Natural killer cell (primary cell): ENCODE measurements at regions not wholly inside any gene's neighbourhood (a gene's known extent, or its start where the extent isn't known, plus 50 kb on each side); places are given as distances from the start of the nearest gene placed in this dataset.

Experiments
- ATAC-seq, 3 donors: fragments of 150-1000 bp in 2 of 3; fragments of 200-7000 bp in 1 of 3; cut with Tn5 transposase; 1 replicate in 1 of 3; 2 replicates in 2 of 3; pipeline ENCODE4 v1.10.0; 2021; ENCODE audit warnings: mild to moderate bottlenecking in 2 of 3, moderate library complexity in 2 of 3
- DNase-seq, 2 donors: peaks; one replicate each; pipeline versions ENCODE4 v3.0.0 to v3.0.0-alpha.2; 2013 to 2021; ENCODE audit warnings: mixed read lengths in 1 of 2
- H3K27ac ChIP-seq: one replicate; pipeline ENCODE4 v1.5.1; 2013; ENCODE audit warnings: mild to moderate bottlenecking, low read length
- H3K27me3 ChIP-seq: one replicate; pipeline ENCODE4 v1.6.1; 2013; ENCODE audit warnings: low read length; ENCODE audit not compliant: control insufficient read depth, insufficient read depth
- H3K36me3 ChIP-seq: one replicate; pipeline ENCODE4 v1.6.1; 2013; ENCODE audit warnings: low read length; ENCODE audit not compliant: control insufficient read depth, insufficient read depth
- H3K4me1 ChIP-seq: one replicate; pipeline ENCODE4 v1.6.1; 2013; ENCODE audit warnings: low read length; ENCODE audit not compliant: control insufficient read depth, insufficient read depth
- H3K4me3 ChIP-seq: one replicate; pipeline ENCODE4 v1.5.1; 2013; ENCODE audit warnings: low read length
- H3K9me3 ChIP-seq: one replicate; pipeline ENCODE4 v1.6.1; 2013; ENCODE audit warnings: low read length; ENCODE audit not compliant: control insufficient read depth, insufficient read depth
- H3K27ac Mint-ChIP-seq, 2 donors: one replicate each; pipeline ENCODE4 v1.8.0; 2022; ENCODE audit warnings: mild to moderate bottlenecking in 2 of 2, mixed read lengths in 2 of 2, moderate library complexity in 1 of 2
- H3K27me3 Mint-ChIP-seq, 2 donors: one replicate each; pipeline ENCODE4 v1.8.0; 2022; ENCODE audit warnings: low read depth in 2 of 2, mixed read lengths in 2 of 2
- H3K36me3 Mint-ChIP-seq: one replicate; pipeline ENCODE4 v1.8.0; 2022; ENCODE audit warnings: mixed read lengths
- H3K4me1 Mint-ChIP-seq, 2 donors: one replicate each; pipeline ENCODE4 v1.8.0; 2022; ENCODE audit warnings: mixed read lengths in 2 of 2
- H3K4me3 Mint-ChIP-seq: one replicate; pipeline ENCODE4 v1.8.0; 2022; ENCODE audit warnings: mild to moderate bottlenecking, moderate library complexity, mixed read lengths
- H3K9me3 Mint-ChIP-seq, 2 donors: one replicate each; pipeline ENCODE4 v1.8.0; 2022; ENCODE audit warnings: mixed read lengths in 2 of 2
- WGBS: methylation state at CpG from one replicate; pipeline ENCODE4 v1.1.7; 2013; ENCODE audit warnings: missing lambda C conversion rate; ENCODE audit not compliant: insufficient coverage; 5-methylcytosine and 5-hydroxymethylcytosine counted together
- intact Hi-C: fragments of 100-400 bp; cut with micrococcal nuclease; formaldehyde crosslinking; loops from one replicate; pipeline ENCODE4 v1.14.2; 2022
- TF ChIP-seq, protein P1 (sequence below): fragments of 200-600 bp; IDR thresholded peaks from one replicate; pipeline ENCODE4 v1.8.0; 2022; ENCODE audit warnings: antibody characterized with exemption

DNA sequence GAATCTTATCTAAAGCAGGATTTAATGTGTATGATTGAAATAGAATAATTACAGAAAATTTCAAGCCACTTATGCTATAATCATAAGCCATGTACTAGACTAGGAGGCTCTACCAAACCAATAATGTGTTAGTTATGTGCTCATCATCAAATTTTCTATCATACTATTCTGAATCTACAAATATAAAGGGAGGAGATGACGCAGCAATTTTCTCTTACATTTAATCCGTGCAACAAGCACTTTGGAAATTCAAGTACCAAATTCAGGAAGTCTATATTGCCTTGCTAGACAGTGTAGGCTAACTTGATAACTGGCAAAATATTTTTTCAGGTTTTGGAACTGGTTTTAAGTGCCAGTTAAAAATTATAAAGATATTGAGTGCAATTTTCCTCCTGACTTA lies 283.5 kb downstream of the C4orf33 start:
- ATAC-seq (no peak), DNase-seq (no peak)
- Mint-ChIP-seq H3K9me3 (no peaks in the 10 kb centered on the region), H3K27me3 (peaks cover 2 to 15% of the 10 kb centered on the region in 2 donors), H3K4me3 (no peak overlapping the region), H3K4me1 (no peaks in the 10 kb centered on the region), H3K36me3 (no peaks in the 10 kb centered on the region), H3K27ac (no peak overlapping the region)
- TF ChIP-seq, protein P1, sequence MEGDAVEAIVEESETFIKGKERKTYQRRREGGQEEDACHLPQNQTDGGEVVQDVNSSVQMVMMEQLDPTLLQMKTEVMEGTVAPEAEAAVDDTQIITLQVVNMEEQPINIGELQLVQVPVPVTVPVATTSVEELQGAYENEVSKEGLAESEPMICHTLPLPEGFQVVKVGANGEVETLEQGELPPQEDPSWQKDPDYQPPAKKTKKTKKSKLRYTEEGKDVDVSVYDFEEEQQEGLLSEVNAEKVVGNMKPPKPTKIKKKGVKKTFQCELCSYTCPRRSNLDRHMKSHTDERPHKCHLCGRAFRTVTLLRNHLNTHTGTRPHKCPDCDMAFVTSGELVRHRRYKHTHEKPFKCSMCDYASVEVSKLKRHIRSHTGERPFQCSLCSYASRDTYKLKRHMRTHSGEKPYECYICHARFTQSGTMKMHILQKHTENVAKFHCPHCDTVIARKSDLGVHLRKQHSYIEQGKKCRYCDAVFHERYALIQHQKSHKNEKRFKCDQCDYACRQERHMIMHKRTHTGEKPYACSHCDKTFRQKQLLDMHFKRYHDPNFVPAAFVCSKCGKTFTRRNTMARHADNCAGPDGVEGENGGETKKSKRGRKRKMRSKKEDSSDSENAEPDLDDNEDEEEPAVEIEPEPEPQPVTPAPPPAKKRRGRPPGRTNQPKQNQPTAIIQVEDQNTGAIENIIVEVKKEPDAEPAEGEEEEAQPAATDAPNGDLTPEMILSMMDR, result no peak
- Histone ChIP-seq H3K27me3 (no peaks in the 10 kb centered on the region), H3K9me3 (no peaks in the 10 kb centered on the region), H3K4me1 (no peaks in the 10 kb centered on the region), H3K36me3 (no peaks in the 10 kb centered on the region), H3K27ac (no peak overlapping the region), H3K4me3 (no peak overlapping the region)
- intact Hi-C loops, result no loop called here
- no CpG with 5 or more reads among the region's 2 CpGs for WGBS

DNA sequence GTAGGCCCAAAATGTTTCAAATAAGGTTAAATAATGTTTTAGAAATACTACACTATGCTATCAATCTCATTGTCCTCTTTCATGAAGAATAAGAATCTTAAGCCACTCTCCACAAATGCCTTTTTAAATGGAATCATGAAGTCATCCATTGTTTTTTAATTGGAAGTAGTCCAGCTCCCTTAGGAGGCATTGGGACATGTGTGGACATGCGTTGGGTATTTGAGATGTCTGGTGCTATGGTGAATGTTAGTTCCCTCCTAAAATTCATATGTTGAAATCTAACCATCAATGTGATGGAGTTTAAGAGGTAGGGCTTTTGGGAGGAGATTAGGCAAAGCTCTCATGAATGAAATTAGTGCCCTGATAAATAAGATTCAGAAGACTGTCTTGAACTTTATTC lies 289.0 kb downstream of the C4orf33 start:
- no peaks in the 10 kb centered on the region for H3K4me1 Mint-ChIP-seq
- no peaks in the 10 kb centered on the region for H3K27me3 Mint-ChIP-seq
- no peak for DNase-seq
- no peaks in the 10 kb centered on the region for H3K36me3 Mint-ChIP-seq
- H3K4me3 Mint-ChIP-seq, result no peak overlapping the region
- peaks cover 2 to 5% of the 10 kb centered on the region in 2 donors for H3K9me3 Mint-ChIP-seq
- TF ChIP-seq, protein P1, result no peak
- no peaks in the 10 kb centered on the region for H3K36me3 ChIP-seq
- H3K27ac ChIP-seq, result no peak overlapping the region
- no peaks in the 10 kb centered on the region for H3K27me3 ChIP-seq
- no peak for ATAC-seq
- H3K27ac Mint-ChIP-seq, result no peak overlapping the region
- intact Hi-C loops, result no loop called here
- no peaks in the 10 kb centered on the region for H3K9me3 ChIP-seq
- WGBS, result 83% methylated on average over 1 of the region's 1 CpG
- no peaks in the 10 kb centered on the region for H3K4me1 ChIP-seq
- H3K4me3 ChIP-seq, result no peak overlapping the region

DNA sequence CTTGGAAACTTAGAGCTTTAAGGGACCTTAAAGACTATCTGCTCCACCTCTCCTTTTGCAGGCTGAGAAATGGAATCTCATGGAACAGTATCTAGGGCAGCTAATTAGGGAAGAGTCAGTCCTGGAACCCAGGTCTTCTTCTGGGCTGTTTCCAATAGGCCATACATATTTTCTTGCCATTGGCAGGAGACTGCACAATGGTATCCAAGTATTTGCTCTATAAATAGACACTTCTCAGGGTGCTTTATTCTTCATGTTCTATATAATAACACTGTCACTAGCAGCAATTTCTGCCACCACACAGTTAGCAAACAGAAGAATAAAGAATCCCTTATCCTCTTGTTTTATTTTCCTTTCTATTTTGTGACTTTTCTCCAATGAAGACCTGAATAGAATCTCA lies 291.7 kb downstream of the C4orf33 start:
- Histone ChIP-seq H3K27ac (no peak overlapping the region), H3K36me3 (no peaks in the 10 kb centered on the region), H3K4me1 (no peaks in the 10 kb centered on the region), H3K27me3 (no peaks in the 10 kb centered on the region), H3K9me3 (peaks cover 2% of the 10 kb centered on the region), H3K4me3 (no peak overlapping the region)
- H3K4me3 Mint-ChIP-seq, result no peak overlapping the region
- H3K9me3 Mint-ChIP-seq, result peaks cover 2 to 5% of the 10 kb centered on the region in 2 donors
- no peaks in the 10 kb centered on the region for H3K27me3 Mint-ChIP-seq
- no peaks in the 10 kb centered on the region for H3K36me3 Mint-ChIP-seq
- ATAC-seq, result no peak
- no peaks in the 10 kb centered on the region for H3K4me1 Mint-ChIP-seq
- TF ChIP-seq, protein P1, result no peak
- no peak for DNase-seq
- no peak overlapping the region for H3K27ac Mint-ChIP-seq
- intact Hi-C loops, result no loop called here

DNA sequence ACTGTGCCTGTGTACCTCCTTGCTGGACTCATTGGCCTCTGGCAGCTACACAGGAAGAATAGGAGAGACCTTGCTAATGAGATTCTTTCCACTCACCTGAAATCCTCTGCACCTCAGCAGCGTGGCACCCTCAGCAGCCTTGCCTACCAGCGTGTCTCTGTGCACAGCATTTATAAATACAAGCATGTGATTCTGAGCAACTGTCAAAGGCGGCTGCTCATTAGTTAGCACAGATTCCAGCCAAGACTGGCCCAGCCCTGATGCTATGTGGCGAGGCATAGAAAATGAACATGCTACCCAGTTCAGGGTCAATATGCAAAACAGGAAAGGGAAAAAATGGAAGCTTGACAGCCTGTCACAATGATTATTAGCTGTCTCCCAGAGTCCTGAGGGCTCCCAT lies 298.0 kb downstream of the C4orf33 start:
- intact Hi-C loops, result no loop called here
- peaks cover 6% of the 10 kb centered on the region for H3K9me3 ChIP-seq
- no peaks in the 10 kb centered on the region for H3K36me3 ChIP-seq
- no peaks in the 10 kb centered on the region for H3K4me1 ChIP-seq
- no peak overlapping the region for H3K4me3 Mint-ChIP-seq
- no peaks in the 10 kb centered on the region for H3K27me3 Mint-ChIP-seq
- WGBS, result 89% methylated on average over 4 of the region's 4 CpGs
- no peak overlapping the region for H3K27ac Mint-ChIP-seq
- no peaks in the 10 kb centered on the region for H3K27me3 ChIP-seq
- H3K4me1 Mint-ChIP-seq, result no peaks in the 10 kb centered on the region
- peaks cover 3 to 8% of the 10 kb centered on the region in 2 donors for H3K9me3 Mint-ChIP-seq
- ATAC-seq, result no peak
- TF ChIP-seq, protein P1, result no peak
- H3K36me3 Mint-ChIP-seq, result peaks cover 2% of the 10 kb centered on the region
- DNase-seq, result no peak
- no peak overlapping the region for H3K27ac ChIP-seq
- no peak overlapping the region for H3K4me3 ChIP-seq
